Parathyroid adenoma (tissue), 2 donors: ENCODE measurements at regions not wholly inside any gene's neighbourhood (a gene's known extent, or its start where the extent isn't known, plus 50 kb on each side); places are given as distances from the start of the nearest gene placed in this dataset.
"Not testable (repeated sequence)": the region's sequence is repeated elsewhere in the genome, so short reads cannot be mapped to it uniquely, and the experiment has no call there.

ENCODE experiments used
- H2AFZ ChIP-seq: fragments of 300-600 bp; sonication (generic); one replicate; pipeline ENCODE4 v1.7.0; 2017; ENCODE audit warnings: antibody characterized with exemption, mild to moderate bottlenecking
- H3K27ac ChIP-seq: fragments of 300-600 bp; sonication (generic); one replicate; pipeline ENCODE4 v1.7.0; 2017
- H3K27me3 ChIP-seq: fragments of 300-600 bp; sonication (generic); one replicate; pipeline ENCODE4 v1.7.0; 2017; ENCODE audit warnings: low read length; ENCODE audit not compliant: control insufficient read depth, insufficient read depth
- H3K36me3 ChIP-seq: fragments of 300-600 bp; sonication (generic); one replicate; pipeline ENCODE4 v1.7.0; 2017; ENCODE audit warnings: low read length; ENCODE audit not compliant: control insufficient read depth, insufficient read depth
- H3K4me1 ChIP-seq: fragments of 300-600 bp; sonication (generic); one replicate; pipeline ENCODE4 v1.7.0; 2017; ENCODE audit warnings: control low read depth
- H3K4me2 ChIP-seq: fragments of 300-600 bp; sonication (generic); one replicate; pipeline ENCODE4 v1.7.0; 2017; ENCODE audit warnings: low read length
- H3K4me3 ChIP-seq: fragments of 300-600 bp; sonication (generic); one replicate; pipeline ENCODE4 v1.7.0; 2017; ENCODE audit warnings: low read depth, low read length
- H3K79me2 ChIP-seq: fragments of 300-600 bp; sonication (generic); one replicate; pipeline ENCODE4 v1.7.0; 2017; ENCODE audit warnings: control low read depth
- H3K9ac ChIP-seq: fragments of 300-600 bp; sonication (generic); one replicate; pipeline ENCODE4 v1.7.0; 2017; ENCODE audit warnings: mild to moderate bottlenecking
- H3K9me3 ChIP-seq: fragments of 300-600 bp; sonication (generic); one replicate; pipeline ENCODE4 v1.7.0; 2017; ENCODE audit warnings: low read length; ENCODE audit not compliant: control insufficient read depth
- donor health status: primary hyperparathyroidism.

DNA sequence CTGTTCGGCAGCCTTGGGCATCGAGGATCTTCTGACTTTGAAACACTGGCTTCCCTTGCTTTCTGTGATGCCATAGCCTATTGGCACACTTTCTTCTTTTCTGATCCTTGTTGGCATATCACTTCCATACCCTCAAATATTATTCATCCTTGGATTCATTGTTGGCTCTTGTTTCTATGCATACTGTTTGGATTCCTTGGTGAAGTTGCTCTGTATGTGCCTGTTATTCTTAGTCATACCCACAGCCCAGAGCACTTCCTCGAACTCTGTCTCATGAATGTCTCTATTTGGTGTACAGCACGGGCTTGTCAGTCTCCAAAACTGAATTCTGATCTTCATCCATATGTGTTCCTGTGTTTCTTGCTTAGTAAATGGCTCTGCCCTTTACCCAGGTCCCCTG, 63.6 kb downstream of the NPIPB11 start:
- not testable (repeated sequence) for H3K27me3 ChIP-seq, H3K27ac ChIP-seq, H3K9ac ChIP-seq, H3K79me2 ChIP-seq, H2AFZ ChIP-seq, H3K4me3 ChIP-seq, H3K4me2 ChIP-seq, H3K9me3 ChIP-seq, H3K36me3 ChIP-seq
- peaks cover 20% of the 10 kb centered on the region for H3K4me1 ChIP-seq

DNA sequence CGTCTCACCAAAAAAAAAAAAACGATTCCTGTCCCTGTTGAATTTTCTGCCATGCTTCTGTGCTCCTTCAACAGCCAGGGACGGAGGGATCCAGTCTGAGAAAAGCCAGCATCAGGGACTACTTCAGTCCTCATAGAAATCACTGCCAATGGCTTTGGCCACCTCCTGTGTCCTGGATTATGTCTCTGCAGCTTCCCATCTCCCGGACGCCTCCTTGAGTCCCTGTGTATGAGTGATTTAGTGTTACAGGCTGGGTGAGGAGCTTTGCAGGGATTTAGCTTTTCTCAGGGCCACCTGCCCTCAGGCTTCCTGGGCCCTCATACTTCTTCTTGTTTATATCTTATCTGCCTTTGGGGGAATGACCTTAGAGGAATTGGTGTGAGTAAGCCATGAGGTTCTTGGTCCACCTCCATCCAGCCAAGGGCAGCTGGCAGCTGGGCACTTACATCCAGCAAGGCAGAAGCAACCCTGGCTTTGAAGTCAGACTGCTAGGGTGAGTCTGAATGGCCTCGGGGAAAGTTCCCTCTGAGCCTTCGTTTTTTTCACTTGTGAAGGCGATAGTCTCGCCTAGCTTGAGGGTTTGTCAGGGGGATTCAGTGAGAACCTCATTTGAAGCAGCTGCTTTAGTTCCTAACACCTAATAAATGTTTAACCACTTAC, 65.6 kb downstream of the NPIPB11 start:
- H3K36me3 ChIP-seq, H3K27me3 ChIP-seq, H3K9ac ChIP-seq, H3K79me2 ChIP-seq, H3K4me3 ChIP-seq, H3K9me3 ChIP-seq: not testable (repeated sequence)
- H3K4me1 ChIP-seq: peaks cover 16% of the 10 kb centered on the region
- peak overlapping the region; percentile 38 for H2AFZ ChIP-seq
- H3K27ac ChIP-seq: peak overlapping the region; percentile 90
- peak overlapping the region; percentile 26 for H3K4me2 ChIP-seq

DNA sequence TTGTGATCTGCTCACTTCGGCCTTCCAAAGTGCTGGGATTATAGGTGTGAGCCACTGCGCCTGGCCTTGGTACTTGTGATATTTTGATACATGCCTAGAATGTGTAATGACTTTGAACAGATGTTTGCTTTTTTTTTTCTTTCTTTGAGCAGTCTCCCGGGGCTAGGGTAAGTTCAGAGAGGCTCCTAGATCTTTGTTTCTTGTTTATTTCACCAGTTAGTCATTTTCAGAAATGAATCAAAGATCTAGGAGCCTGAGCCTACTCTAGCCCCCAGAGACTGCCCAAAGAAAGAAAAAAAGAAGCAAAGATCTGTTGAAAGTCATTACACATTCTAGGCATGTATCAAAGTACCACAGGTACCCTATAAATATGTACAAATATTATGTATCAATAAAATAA, 66.3 kb downstream of the NPIPB11 start:
- H3K4me2 ChIP-seq, H2AFZ ChIP-seq, H3K79me2 ChIP-seq, H3K27me3 ChIP-seq, H3K9me3 ChIP-seq, H3K36me3 ChIP-seq, H3K9ac ChIP-seq, H3K4me3 ChIP-seq: not testable (repeated sequence)
- Histone ChIP-seq H3K4me1 (peaks cover 16% of the 10 kb centered on the region), H3K27ac (peak overlapping the region; percentile 90)

DNA sequence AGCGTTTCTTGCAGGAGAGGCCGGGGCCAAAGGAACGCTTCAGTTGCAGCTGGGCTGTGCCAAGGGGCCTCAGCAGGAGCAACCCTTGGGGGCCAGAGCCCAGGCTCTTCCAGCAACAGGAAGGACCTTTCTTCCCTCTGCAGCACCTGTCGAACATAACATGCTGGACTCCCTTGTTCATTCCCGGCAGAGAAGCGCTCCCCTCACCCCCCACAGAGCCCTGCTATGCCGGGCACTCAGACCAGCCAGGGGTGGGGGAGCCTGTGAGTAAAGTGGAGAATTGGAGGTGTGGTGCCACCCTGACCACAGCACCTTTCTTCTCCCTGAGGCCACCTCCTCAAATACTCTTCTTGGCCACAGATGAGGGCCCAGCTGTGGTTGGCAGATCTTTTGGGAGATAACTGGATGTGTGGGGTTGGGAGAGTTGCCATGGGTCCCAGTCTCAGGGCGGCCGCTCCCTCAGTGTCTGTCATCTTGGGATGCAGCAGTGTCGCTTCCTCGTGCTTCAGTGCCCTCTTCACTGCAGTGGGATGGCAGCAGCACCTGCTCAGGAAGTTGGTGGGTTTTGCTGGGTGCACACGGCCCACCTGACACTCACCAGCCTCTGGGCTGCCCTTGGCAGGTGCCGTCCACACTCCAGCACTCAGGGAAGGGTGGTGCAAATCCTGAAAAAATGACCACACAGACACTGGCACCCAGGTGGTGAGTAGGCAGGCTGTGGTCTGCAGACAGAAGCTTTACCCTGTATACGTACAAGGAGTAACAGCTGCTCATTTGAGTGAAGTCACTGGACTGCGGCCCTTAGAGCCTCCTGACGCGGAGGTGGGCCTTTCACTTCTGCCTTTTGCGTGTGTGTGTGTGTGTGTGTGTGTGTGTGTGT, 67.5 kb downstream of the NPIPB11 start:
- peaks cover 16% of the 10 kb centered on the region for H3K4me1 ChIP-seq
- not testable (repeated sequence) for H3K9me3 ChIP-seq, H3K79me2 ChIP-seq, H3K9ac ChIP-seq, H3K36me3 ChIP-seq, H3K27me3 ChIP-seq
- peak overlapping the region; percentile 38 for H2AFZ ChIP-seq
- peak overlapping the region; percentile 35 for H3K4me3 ChIP-seq
- peak overlapping the region; percentile 90 for H3K27ac ChIP-seq
- H3K4me2 ChIP-seq: peak overlapping the region; percentile 61

DNA sequence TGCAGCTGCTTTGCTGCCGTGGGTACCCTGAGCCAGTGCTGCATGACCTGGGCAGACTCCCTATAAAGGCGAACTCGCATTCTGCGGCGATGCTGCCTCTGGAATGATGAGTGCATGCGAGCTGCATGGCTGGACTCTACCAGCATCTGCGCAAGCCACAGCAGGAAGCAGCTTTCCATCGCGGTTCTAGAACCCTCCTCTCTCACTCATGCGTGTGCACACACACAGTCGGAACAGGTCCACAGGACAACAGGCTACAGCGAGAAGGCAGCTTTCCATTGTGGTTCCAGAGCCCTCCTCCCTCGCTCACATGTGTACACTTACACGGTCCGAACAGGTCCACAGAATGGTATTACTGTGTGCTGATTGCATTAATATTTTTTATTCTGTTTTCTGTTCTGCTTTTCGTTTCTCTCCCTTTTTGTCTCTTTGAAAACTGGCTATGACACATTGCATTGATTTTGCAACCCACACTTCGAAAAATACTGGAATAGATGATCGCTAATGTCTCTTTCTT, 69.1 kb downstream of the NPIPB11 start:
- H2AFZ ChIP-seq, H3K27ac ChIP-seq, H3K79me2 ChIP-seq, H3K9ac ChIP-seq, H3K36me3 ChIP-seq, H3K4me2 ChIP-seq, H3K27me3 ChIP-seq, H3K9me3 ChIP-seq, H3K4me3 ChIP-seq: not testable (repeated sequence)
- peaks cover 16% of the 10 kb centered on the region for H3K4me1 ChIP-seq

DNA sequence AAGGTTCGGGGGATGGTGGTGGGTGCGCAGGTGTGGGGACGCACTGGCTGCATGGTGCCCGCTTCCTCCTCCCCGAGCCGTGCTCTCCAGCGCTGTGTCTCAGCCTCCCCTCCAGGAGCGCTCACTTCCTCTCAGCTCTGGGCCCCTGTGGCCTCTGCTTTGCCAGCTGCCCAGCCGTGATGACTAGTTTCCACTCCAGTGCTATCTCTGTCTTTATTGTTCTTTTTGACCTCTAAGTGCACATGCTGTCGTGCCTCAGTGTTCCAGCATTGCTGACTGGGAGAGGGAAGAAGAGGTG, 71.0 kb downstream of the NPIPB11 start:
- not testable (repeated sequence) for H3K9me3 ChIP-seq, H3K27me3 ChIP-seq, H3K9ac ChIP-seq, H3K4me1 ChIP-seq, H2AFZ ChIP-seq, H3K36me3 ChIP-seq, H3K4me2 ChIP-seq, H3K79me2 ChIP-seq, H3K27ac ChIP-seq, H3K4me3 ChIP-seq

DNA sequence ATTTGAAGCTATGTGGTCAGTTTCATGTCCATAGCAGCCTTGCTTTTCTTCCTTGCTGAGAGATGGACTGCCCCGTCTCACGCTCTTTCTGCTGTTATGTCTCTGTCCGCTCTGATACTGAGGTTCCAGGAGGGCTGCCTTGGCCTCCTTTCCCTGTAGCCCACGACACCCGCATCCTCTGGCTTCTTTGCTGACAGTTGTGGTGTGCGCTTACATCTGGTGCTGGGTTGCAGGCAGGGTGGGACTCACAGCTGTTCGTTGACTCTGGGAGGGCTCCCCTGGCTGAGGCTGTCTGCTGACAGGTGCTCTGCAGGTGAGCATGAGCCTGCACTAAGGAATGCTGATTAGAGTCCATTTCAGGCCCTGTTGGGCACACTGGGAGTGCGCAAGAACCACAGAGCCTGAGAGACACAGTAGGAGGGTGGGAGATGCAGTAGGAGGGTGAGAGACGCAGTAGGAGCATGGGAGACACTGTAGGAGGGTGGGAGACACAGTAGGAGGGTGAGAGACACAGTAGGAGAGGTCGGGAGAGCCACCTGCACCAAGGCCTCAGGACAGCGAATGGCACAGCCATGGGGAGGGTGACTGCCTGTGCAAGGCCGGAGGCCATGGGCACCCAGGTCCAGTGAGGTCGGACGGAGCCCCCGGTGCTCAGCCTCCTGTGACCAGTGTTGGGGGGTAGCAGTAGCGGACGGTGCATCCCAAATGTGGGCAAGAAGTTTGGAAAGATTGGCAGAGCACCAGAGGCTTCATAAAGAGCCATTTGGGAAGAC, 71.5 kb downstream of the NPIPB11 start:
- H2AFZ ChIP-seq, H3K27ac ChIP-seq, H3K79me2 ChIP-seq, H3K4me3 ChIP-seq, H3K36me3 ChIP-seq, H3K27me3 ChIP-seq, H3K4me2 ChIP-seq, H3K9ac ChIP-seq, H3K4me1 ChIP-seq, H3K9me3 ChIP-seq: not testable (repeated sequence)

DNA sequence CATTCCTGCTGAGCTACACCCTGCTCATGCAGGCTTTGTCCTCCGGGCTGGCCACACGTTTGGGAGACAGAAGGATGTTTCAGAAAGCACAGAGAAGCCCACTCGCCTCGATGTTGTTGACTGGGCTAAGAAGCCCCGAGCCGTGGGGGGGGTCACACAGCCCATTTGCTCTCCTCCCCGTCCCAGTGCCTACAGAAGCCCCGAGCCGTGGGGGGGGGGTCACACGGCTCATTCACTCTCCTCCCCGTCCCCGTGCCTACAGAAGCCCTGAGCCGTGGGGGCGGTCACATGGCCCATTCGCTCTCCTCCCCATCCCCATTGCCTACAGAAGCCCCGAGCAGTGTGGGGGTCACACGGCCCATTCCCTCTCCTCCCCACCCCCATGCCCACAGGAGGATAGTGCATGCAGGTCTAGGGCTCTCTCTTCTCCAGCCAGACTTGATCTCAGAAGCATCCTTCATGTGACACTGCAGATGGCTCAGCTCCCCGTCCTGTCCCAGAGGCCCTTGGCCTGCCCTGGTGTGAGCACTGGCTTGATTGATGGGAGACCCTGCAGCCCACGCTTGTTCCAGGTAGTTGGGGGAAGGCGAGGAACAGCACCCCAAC, 72.9 kb downstream of the NPIPB11 start:
- not testable (repeated sequence) for H2AFZ ChIP-seq, H3K27ac ChIP-seq, H3K4me3 ChIP-seq, H3K9ac ChIP-seq, H3K4me2 ChIP-seq, H3K4me1 ChIP-seq, H3K36me3 ChIP-seq, H3K27me3 ChIP-seq, H3K9me3 ChIP-seq, H3K79me2 ChIP-seq

DNA sequence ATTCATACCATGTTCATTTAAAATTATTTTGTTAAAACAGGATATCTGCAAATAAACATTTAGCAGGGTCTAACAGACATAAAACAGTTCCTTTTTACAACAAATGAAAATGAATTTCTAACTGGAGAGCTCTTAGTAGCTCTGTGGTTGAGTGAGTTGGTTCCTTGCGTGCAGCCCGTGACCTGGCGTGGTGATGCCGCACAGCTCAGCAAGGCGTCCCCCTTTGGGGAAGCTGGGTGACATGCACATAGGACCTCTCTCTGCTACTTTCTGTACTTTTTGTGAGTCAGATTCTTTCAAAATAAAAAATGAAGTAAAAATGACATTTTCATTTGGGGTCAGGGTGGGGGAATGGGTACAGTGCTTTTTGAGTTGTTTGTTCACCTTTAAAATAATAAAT, 75.9 kb downstream of the NPIPB11 start:
- H3K27me3 ChIP-seq, H3K4me1 ChIP-seq, H3K9ac ChIP-seq, H2AFZ ChIP-seq, H3K9me3 ChIP-seq, H3K79me2 ChIP-seq, H3K4me2 ChIP-seq, H3K36me3 ChIP-seq, H3K4me3 ChIP-seq: not testable (repeated sequence)
- H3K27ac ChIP-seq: peak overlapping the region; percentile 29

DNA sequence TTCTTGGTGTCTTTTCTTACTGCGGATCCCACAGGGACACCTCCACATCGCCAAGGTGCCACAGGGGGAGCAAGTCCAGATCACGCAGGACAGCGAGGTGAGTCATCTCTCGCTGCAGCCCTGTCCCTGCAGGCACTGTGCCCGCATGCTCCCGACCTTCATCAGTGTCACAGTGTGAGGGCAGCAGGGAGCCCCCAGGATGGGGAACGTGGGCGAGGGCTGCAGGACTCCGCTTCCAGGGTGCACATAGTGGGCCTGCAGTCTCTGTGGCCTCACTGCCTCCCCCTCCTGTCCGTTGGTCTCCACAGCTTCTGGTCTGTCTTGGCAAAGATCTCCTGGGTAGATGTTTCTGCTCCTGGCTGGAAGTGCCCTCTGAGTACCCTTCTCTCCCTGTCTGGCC, 78.0 kb downstream of the NPIPB11 start:
- H2AFZ ChIP-seq, H3K9me3 ChIP-seq, H3K9ac ChIP-seq, H3K27ac ChIP-seq, H3K36me3 ChIP-seq, H3K79me2 ChIP-seq, H3K4me2 ChIP-seq, H3K27me3 ChIP-seq, H3K4me3 ChIP-seq, H3K4me1 ChIP-seq: not testable (repeated sequence)
